ENCODE measurements at regions not wholly inside any gene's neighbourhood (a gene's known extent, or its start where the extent isn't known, plus 50 kb on each side); places are given as distances from the start of the nearest gene placed in this dataset.
"Not testable (repeated sequence)": the region's sequence is repeated elsewhere in the genome, so short reads cannot be mapped to it uniquely, and the experiment has no call there.

DNA sequence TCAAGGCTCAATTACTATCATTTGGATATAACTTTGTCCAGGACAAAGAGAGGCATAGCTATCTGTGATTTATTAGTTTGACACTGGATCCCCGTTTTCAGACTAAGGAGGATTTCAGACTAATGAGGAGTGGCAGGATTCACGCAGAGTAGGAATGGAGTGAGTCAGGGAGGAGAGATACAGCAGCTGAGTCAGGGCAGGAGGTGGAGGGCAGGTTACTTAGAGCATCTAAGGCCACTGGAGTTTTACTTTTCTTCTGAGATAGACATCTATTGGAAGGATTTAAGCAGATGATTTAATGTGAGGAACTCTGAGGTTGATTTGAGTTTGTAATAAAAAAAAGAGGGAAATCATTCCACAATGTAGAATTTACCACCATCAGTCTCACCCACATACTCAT, 110.6 kb downstream of the RPIA start:
- CTCF ChIA-PET, POLR2A ChIA-PET: not testable (repeated sequence)

DNA sequence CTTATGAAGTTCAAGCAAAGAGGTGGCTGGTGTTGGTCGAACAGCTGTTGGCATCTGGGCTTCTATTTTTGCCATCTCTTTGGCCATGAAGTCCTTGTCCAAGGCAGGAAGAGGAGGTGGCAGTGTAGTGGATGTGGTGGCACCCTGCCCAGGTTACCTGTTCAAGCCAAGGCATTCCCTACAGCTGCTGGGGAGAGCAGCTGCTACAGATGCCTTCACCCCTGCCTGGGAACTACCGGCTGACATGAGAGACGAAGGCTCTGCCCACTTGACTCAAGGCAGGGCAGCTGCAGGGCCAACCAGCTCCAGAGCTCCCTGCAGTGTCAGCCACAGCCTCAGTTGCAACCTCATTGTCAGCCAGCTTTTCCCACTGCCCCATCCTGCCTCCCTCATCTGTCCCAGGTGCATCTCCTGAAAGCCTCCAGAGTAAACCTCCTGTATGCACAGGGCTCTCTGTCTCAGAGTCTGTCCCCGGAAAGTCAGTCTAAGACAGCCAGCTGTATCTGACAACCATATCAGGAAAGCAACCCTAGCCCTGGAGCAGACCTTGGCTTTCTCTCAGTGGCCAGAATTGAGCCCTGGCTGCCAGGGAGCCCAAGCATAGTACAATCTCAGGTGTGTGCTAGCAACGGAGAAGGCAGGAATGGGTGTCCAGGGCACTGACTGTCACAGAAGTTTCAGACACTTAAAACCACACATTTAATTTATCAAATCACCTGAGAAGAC, 115.9 kb downstream of the RPIA start:
- POLR2A ChIA-PET, result no interaction called here
- TF ChIP-seq, protein P1, sequence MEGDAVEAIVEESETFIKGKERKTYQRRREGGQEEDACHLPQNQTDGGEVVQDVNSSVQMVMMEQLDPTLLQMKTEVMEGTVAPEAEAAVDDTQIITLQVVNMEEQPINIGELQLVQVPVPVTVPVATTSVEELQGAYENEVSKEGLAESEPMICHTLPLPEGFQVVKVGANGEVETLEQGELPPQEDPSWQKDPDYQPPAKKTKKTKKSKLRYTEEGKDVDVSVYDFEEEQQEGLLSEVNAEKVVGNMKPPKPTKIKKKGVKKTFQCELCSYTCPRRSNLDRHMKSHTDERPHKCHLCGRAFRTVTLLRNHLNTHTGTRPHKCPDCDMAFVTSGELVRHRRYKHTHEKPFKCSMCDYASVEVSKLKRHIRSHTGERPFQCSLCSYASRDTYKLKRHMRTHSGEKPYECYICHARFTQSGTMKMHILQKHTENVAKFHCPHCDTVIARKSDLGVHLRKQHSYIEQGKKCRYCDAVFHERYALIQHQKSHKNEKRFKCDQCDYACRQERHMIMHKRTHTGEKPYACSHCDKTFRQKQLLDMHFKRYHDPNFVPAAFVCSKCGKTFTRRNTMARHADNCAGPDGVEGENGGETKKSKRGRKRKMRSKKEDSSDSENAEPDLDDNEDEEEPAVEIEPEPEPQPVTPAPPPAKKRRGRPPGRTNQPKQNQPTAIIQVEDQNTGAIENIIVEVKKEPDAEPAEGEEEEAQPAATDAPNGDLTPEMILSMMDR (IDR thresholded peaks at IDR 0.05; ENCODE audit: control extremely low read depth, extremely low read depth, low read depth, missing control alignments), result no peak
- CTCF ChIA-PET, result no interaction called here
- DNase-seq (ENCODE audit: extremely low spot score), result no peak

More for the DNA sequence above, 110.6 kb downstream of the RPIA start:
- DNase-seq (ENCODE audit: extremely low spot score), result not testable (repeated sequence)

- ChIA-PET POLR2A (no interaction called here), CTCF (no interaction called here)
- DNase-seq (ENCODE audit: extremely low spot score), result no peak
- TF ChIP-seq, protein P1 (IDR thresholded peaks at IDR 0.05; ENCODE audit: control extremely low read depth, extremely low read depth, low read depth, missing control alignments), result no peak
Observed at GRCh38 chr2:88808083-88808482, 116.6 kb downstream of the RPIA start.

DNA sequence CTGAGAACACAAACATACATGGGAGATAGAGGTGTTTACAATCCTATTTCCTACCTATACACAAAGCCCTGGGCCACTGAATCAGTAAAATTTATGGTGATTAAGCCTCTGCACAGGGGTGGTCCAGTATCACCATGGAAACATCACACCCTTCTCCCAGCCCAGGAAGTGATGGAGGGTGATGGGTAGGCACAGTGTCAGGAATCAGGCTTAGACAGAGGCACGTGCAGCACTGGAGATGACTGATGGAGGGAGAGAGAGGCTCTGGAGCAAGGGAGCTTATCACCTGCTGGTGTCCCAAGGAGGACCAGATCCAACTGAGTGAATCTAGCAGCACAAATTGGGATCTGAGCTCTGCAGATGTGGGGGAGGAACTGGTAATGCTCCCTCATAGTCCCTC, 117.2 kb downstream of the RPIA start:
- TF ChIP-seq, protein P1 (IDR thresholded peaks at IDR 0.05; ENCODE audit: control extremely low read depth, extremely low read depth, low read depth, missing control alignments), result no peak
- no peak for DNase-seq (ENCODE audit: extremely low spot score)
- ChIA-PET POLR2A (no interaction called here), CTCF (interaction anchor here (1.3 kb wide), 1 partner anchor 47 kb away, joined by 3 read pairs; no protein-coding TSS in a partner anchor)

DNA sequence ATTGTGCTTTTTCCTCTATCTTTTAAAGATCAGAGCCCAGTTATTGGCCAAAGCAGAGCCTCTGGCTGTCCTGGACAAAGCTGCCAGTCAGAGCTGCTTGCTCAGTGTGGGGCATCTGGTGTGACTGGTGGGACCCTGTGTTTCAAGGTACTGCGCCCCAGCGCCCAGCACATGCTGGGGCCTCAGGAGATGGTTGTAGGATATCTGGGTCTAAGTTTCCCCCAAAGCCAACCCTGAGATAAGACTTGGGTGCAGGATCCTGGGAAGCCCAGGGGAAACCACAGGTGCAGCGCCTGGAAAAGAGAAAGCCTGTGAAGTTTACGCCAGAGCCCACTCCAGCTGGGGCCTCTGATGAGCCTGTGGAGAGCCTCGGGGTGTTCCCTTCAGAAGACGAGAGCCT, 117.7 kb downstream of the RPIA start:
- ChIA-PET CTCF (interaction anchor here (1.3 kb wide), 1 partner anchor 48 kb away, joined by 3 read pairs; no protein-coding TSS in a partner anchor), POLR2A (no interaction called here)
- no peak for DNase-seq (ENCODE audit: extremely low spot score)
- TF ChIP-seq, protein P1 (IDR thresholded peaks at IDR 0.05; ENCODE audit: control extremely low read depth, extremely low read depth, low read depth, missing control alignments), result no peak

GRCh38 chr2:88810017-88810416, 118.5 kb downstream of the RPIA start:
- TF ChIP-seq, protein P1 (IDR thresholded peaks at IDR 0.05; ENCODE audit: control extremely low read depth, extremely low read depth, low read depth, missing control alignments), result no peak
- ChIA-PET CTCF (no interaction called here), POLR2A (no interaction called here)
- no peak for DNase-seq (ENCODE audit: extremely low spot score)

GRCh38 chr2:88810488-88810887, 119.0 kb downstream of the RPIA start:
- CTCF ChIA-PET, result no interaction called here
- TF ChIP-seq, protein P1 (IDR thresholded peaks at IDR 0.05; ENCODE audit: control extremely low read depth, extremely low read depth, low read depth, missing control alignments), result no peak
- no peak for DNase-seq (ENCODE audit: extremely low spot score)
- POLR2A ChIA-PET, result no interaction called here

Measured in GM10248 (cell line).